SK-N-SH (cell line): ENCODE measurements at regions not wholly inside any gene's neighbourhood (a gene's known extent, or its start where the extent isn't known, plus 50 kb on each side); places are given as distances from the start of the nearest gene placed in this dataset.

Source experiments
- CTCF ChIA-PET: fragments of 300-600, 350-600 bp; formaldehyde crosslinking; extraction: SDS; loops from one replicate; lab custom pipeline; 2021; lab: Yijun Ruan, JAX
- POLR2A ChIA-PET: fragments of 350-600 bp; sonication (Branson Sonifier 250); formaldehyde crosslinking; extraction: SDS; loops from one replicate; lab custom pipeline; 2020; ENCODE audit warnings: antibody characterized with exemption, inconsistent platforms; lab: Yijun Ruan, JAX
- DNase-seq: peaks from one replicate; pipeline ENCODE4 v3.0.0; 2012
- H2AFZ ChIP-seq: fragments of 200-600 bp; sonication (generic); 2 replicates; pipeline ENCODE4 v1.8.1; 2016; ENCODE audit warnings: antibody characterized with exemption, mild to moderate bottlenecking, low read depth
- H3F3A ChIP-seq: fragments of 200-600 bp; sonication (generic); replicated peaks from 2 replicates; pipeline ENCODE3; 2016; ENCODE audit warnings: antibody characterized with exemption, mild to moderate bottlenecking; ENCODE audit not compliant: insufficient read depth
- H3K27ac ChIP-seq, 2 experiments: fragments of 200-500 bp in 1 of 2; fragments of 200-600 bp in 1 of 2; sonication (Bioruptor generic) in 1 of 2; sonication (generic), shearing (Covaris generic) in 1 of 2; 2 replicates each; pipeline versions ENCODE4 v1.5.1 to v1.6.1; 2014 to 2016; ENCODE audit warnings: low read depth in 2 of 2, inconsistent platforms in 1 of 2, low read length in 1 of 2, mild to moderate bottlenecking in 1 of 2, mixed read lengths in 1 of 2
- H3K27me3 ChIP-seq: fragments of 200-600 bp; sonication (generic), shearing (Covaris generic); 2 replicates; pipeline ENCODE4 v1.6.1; 2016; ENCODE audit warnings: mixed run types; ENCODE audit not compliant: insufficient read depth
- H3K36me3 ChIP-seq, 2 experiments: fragments of 200-500 bp in 1 of 2; fragments of 200-600 bp in 1 of 2; sonication (Bioruptor generic) in 1 of 2; sonication (generic) in 1 of 2; replicated peaks in 1 of 2; 2 replicates each; pipeline versions ENCODE3 to v1.5.1; 2014 to 2016; ENCODE audit warnings: low read length in 1 of 2, mild to moderate bottlenecking in 1 of 2; ENCODE audit not compliant: insufficient read depth in 2 of 2, control insufficient read depth in 1 of 2
- H3K4me1 ChIP-seq, 2 experiments: fragments of 200-500 bp in 1 of 2; fragments of 200-600 bp in 1 of 2; sonication (Bioruptor generic) in 1 of 2; sonication (generic), shearing (Covaris generic) in 1 of 2; 2 replicates each; pipeline versions ENCODE4 v1.5.1 to v1.6.1; 2014 to 2016; ENCODE audit warnings: low read depth in 1 of 2, low read length in 1 of 2, mixed run types in 1 of 2; ENCODE audit not compliant: insufficient read depth in 2 of 2, control insufficient read depth in 1 of 2
- H3K4me2 ChIP-seq: fragments of 200-600 bp; sonication (generic), shearing (Covaris generic); 2 replicates; pipeline ENCODE4 v1.6.1; 2017; ENCODE audit warnings: mixed run types
- H3K4me3 ChIP-seq, 2 experiments: fragments of 200-500 bp in 1 of 2; fragments of 200-600 bp in 1 of 2; sonication (Bioruptor generic) in 1 of 2; sonication (generic), shearing (Covaris generic) in 1 of 2; 2 replicates each; pipeline versions ENCODE4 v1.5.1 to v1.8.1; 2014 to 2016; ENCODE audit warnings: low read depth in 2 of 2, inconsistent platforms in 1 of 2, low read length in 1 of 2, mild to moderate bottlenecking in 1 of 2, mixed read lengths in 1 of 2, moderate library complexity in 1 of 2
- H3K79me2 ChIP-seq: fragments of 200-600 bp; sonication (generic); 2 replicates; pipeline ENCODE4 v1.8.1; 2017; ENCODE audit warnings: mild to moderate bottlenecking; ENCODE audit not compliant: insufficient read depth
- H3K9ac ChIP-seq: fragments of 200-600 bp; sonication (generic); 2 replicates; pipeline ENCODE4 v1.6.1; 2017; ENCODE audit warnings: mixed run types
- H3K9me2 ChIP-seq: fragments of 200-600 bp; sonication (generic); 2 replicates; pipeline ENCODE4 v1.6.1; 2017; ENCODE audit warnings: mixed run types
- H3K9me3 ChIP-seq: fragments of 200-600 bp; sonication (generic); 2 replicates; pipeline ENCODE4 v1.6.1; 2017; ENCODE audit warnings: mixed run types, mild to moderate bottlenecking, moderate library complexity
- H4K20me1 ChIP-seq: fragments of 200-600 bp; sonication (generic); 2 replicates; pipeline ENCODE4 v1.6.1; 2017; ENCODE audit warnings: mild to moderate bottlenecking, mixed run types; ENCODE audit not compliant: insufficient read depth
- GATA2 ChIP-seq: sonication (generic); formaldehyde crosslinking; IDR thresholded peaks from 2 replicates; pipeline ENCODE4 v1.5.0; 2020; ENCODE audit warnings: mild to moderate bottlenecking, missing genetic modification reagents
- IRF3 ChIP-seq: fragments of 150-350 bp; IDR thresholded peaks from 2 replicates; pipeline ENCODE4 v1.6.1; 2016; ENCODE audit warnings: mild to moderate bottlenecking, low read depth, low read length
- MAX ChIP-seq: IDR thresholded peaks from 2 replicates; pipeline ENCODE4 v1.4.0; 2012; ENCODE audit warnings: low read depth
- MEF2A ChIP-seq: IDR thresholded peaks from 2 replicates; pipeline ENCODE4 v1.4.0; 2012; ENCODE audit warnings: low read depth, borderline replicate concordance
- NRF1 ChIP-seq: IDR thresholded peaks from 2 replicates; pipeline ENCODE4 v1.6.1; 2012; ENCODE audit warnings: low read depth, mild to moderate bottlenecking, low read length
- RAD21 ChIP-seq: IDR thresholded peaks from 2 replicates; pipeline ENCODE4 v1.6.1; 2012; ENCODE audit warnings: mild to moderate bottlenecking, low read length
- REST ChIP-seq: IDR thresholded peaks from 2 replicates; pipeline ENCODE4 v1.6.1; 2012; ENCODE audit warnings: mild to moderate bottlenecking, low read depth, low read length, moderate library complexity
- RXRA ChIP-seq: IDR thresholded peaks from 2 replicates; pipeline ENCODE4 v1.4.0; 2012; ENCODE audit warnings: low read depth, mild to moderate bottlenecking, borderline replicate concordance
- USF2 ChIP-seq: fragments of 150-350 bp; IDR thresholded peaks from 2 replicates; pipeline ENCODE4 v1.6.1; 2017; ENCODE audit warnings: antibody characterized with exemption, low read length, low read depth, borderline replicate concordance
- YY1 ChIP-seq: IDR thresholded peaks from 2 replicates; pipeline ENCODE4 v1.4.0; 2012; ENCODE audit warnings: low read depth, mild to moderate bottlenecking
- WGBS: methylation state at CpG from one replicate; pipeline ENCODE4 v1.1.6; 2017; ENCODE audit warnings: low lambda C conversion rate; 5-methylcytosine and 5-hydroxymethylcytosine counted together

- Histone ChIP-seq H3K36me3 (no peaks in the 10 kb centered on the region), H3K27me3 (no peaks in the 10 kb centered on the region), H2AFZ (no peak overlapping the region), H3K9me2 (no peaks in the 10 kb centered on the region), H3K4me2 (no peak overlapping the region), H3F3A (no peaks in the 10 kb centered on the region), H3K9me3 (no peaks in the 10 kb centered on the region), H3K4me1 (no peaks in the 10 kb centered on the region), H3K9ac (no peak overlapping the region), H3K79me2 (no peaks in the 10 kb centered on the region), H3K4me3 (no peak overlapping the region)
- WGBS, result 25% methylated on average over 1 of the region's 1 CpG
- no peak for DNase-seq
- POLR2A ChIA-PET, result no interaction called here
- TF ChIP-seq YY1, result no peak
- no peak for TF ChIP-seq IRF3
- no peak for TF ChIP-seq NRF1
- TF ChIP-seq RAD21, result no peak
- no peak for TF ChIP-seq RXRA
- no peak for TF ChIP-seq USF2
- no peak for TF ChIP-seq MAX
- TF ChIP-seq REST, result no peak
- no peak for TF ChIP-seq GATA2 (CRISPR knock-in tag)
- no peak for TF ChIP-seq MEF2A
- TF ChIP-seq, all 33 proteins: peak for 0
- H3K27ac ChIP-seq, result no peak overlapping the region
- H4K20me1 ChIP-seq, result no peaks in the 10 kb centered on the region
- CTCF ChIA-PET, result no interaction called here
Observed at GRCh38 chr5:156199045-156199444, 127.9 kb upstream of the SGCD start.
